ENCODE measurements at regions not wholly inside any gene's neighbourhood (a gene's known extent, or its start where the extent isn't known, plus 50 kb on each side); places are given as distances from the start of the nearest gene placed in this dataset.

DNA sequence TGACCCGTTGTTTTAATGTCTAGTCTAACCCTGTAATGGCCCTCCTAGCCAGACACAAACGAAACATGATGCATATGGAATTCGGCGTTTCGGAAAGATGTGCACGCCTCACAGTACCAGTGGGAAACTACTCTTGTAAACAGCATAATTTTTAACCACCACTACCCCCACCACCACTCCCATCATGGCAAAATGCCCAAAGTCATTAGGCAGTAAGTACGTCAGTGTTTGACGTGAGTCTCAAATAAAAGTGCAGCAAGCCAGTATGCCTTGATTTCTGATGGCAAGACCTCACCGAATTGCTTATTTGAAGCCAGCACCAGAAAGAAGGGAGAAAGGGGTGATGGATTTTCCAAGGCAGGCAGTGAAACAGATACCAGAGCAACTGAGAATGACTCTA, 71.4 kb downstream of the ADRB2 start:
- no peak for DNase-seq
- no peaks in the 10 kb centered on the region for H3K4me1 ChIP-seq
- H3K36me3 ChIP-seq: no peaks in the 10 kb centered on the region
- no peak overlapping the region for H3K27ac ChIP-seq
- no peaks in the 10 kb centered on the region for H3K27me3 ChIP-seq
- intact Hi-C loops (cut with DNase I; ENCODE audit: low total_unique reads): no loop called here
- no peaks in the 10 kb centered on the region for H3K9me3 ChIP-seq
- no peak overlapping the region for H3K4me3 ChIP-seq
- TF ChIP-seq, protein P1, sequence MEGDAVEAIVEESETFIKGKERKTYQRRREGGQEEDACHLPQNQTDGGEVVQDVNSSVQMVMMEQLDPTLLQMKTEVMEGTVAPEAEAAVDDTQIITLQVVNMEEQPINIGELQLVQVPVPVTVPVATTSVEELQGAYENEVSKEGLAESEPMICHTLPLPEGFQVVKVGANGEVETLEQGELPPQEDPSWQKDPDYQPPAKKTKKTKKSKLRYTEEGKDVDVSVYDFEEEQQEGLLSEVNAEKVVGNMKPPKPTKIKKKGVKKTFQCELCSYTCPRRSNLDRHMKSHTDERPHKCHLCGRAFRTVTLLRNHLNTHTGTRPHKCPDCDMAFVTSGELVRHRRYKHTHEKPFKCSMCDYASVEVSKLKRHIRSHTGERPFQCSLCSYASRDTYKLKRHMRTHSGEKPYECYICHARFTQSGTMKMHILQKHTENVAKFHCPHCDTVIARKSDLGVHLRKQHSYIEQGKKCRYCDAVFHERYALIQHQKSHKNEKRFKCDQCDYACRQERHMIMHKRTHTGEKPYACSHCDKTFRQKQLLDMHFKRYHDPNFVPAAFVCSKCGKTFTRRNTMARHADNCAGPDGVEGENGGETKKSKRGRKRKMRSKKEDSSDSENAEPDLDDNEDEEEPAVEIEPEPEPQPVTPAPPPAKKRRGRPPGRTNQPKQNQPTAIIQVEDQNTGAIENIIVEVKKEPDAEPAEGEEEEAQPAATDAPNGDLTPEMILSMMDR (IDR thresholded peaks at IDR 0.05): no peak
- no peak for TF ChIP-seq POLR2A (IDR thresholded peaks at IDR 0.05)

DNA sequence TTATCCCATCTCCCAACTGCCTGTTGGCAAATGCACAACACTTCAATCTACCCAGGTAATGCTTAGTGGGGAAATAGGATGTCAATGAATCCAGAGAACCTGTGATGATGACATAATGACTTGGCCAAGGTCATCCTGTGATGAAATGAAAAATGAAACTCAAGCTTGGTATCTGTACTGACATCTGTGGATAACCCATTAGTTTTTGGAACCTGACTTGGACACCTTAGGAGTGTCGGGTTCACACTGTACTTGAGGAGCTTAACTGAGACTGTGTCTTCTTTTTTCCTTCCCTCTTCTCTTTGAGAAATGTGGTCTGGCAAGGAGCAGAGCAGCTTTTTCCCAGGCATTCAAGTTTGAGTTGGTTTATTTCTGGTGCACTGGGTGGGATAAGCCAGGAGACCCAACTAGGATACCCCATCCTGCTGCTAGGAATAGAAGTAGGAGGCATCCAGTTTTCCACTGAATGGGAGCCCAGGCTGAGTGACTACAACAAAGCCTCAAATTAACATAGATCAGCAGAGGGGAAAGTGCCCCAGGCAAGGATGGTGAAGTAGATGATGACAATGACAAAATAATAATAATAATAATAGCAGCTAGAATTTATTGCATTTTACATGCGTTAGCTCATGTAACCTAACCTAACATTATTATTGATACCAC, 72.1 kb downstream of the ADRB2 start:
- Histone ChIP-seq H3K9me3 (no peaks in the 10 kb centered on the region), H3K36me3 (no peaks in the 10 kb centered on the region), H3K27me3 (no peaks in the 10 kb centered on the region), H3K4me1 (no peaks in the 10 kb centered on the region), H3K4me3 (no peak overlapping the region), H3K27ac (no peak overlapping the region)
- intact Hi-C loops (cut with DNase I; ENCODE audit: low total_unique reads): no loop called here
- TF ChIP-seq, protein P1 (IDR thresholded peaks at IDR 0.05): no peak
- TF ChIP-seq POLR2A (IDR thresholded peaks at IDR 0.05): no peak
- DNase-seq: no peak

DNA sequence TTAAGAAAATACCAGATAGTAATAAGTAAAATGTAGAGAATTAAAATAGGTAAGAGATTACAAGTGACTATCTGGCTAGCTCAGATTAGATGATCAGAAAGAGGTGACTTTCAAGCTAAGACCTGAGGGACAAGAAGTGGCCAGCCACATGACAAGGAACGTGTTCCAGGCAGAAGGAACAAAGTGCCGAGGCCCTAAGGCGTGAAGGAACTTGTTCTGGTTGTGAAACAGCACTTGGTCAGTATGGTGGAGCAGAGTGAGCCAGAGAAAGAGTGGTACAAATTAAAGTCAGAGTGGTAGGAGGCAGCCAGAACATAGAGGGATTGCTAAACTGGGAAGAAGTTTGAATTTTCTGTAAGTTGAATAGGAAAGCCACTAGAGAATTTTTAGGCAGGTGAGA, 73.6 kb downstream of the ADRB2 start:
- H3K27me3 ChIP-seq: no peaks in the 10 kb centered on the region
- H3K4me1 ChIP-seq: no peaks in the 10 kb centered on the region
- H3K36me3 ChIP-seq: no peaks in the 10 kb centered on the region
- intact Hi-C loops (cut with DNase I; ENCODE audit: low total_unique reads): no loop called here
- H3K9me3 ChIP-seq: no peaks in the 10 kb centered on the region
- H3K4me3 ChIP-seq: no peak overlapping the region
- no peak overlapping the region for H3K27ac ChIP-seq
- TF ChIP-seq, protein P1 (IDR thresholded peaks at IDR 0.05): no peak
- TF ChIP-seq POLR2A (IDR thresholded peaks at IDR 0.05): no peak
- no peak for DNase-seq

DNA sequence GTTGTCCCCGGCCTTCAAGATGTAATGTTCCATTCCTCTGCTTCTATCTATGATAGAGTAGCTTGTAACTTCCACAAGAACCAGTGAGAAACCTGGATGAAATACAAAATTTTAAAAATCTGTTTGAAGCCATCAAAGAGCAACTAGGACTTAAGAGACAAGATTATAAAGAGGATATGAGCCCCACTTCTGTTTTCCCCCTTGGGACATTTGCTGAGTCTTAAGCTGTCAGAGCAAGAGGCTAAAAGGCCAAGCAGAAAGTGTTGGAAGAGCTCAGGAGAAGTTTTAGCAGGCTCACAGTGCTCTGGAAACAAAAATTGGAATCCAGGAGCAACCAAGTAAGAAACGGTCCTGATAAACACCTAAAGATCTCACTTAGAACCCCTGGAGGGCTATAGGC, 76.1 kb downstream of the ADRB2 start:
- Histone ChIP-seq H3K9me3 (no peaks in the 10 kb centered on the region), H3K4me3 (no peak overlapping the region), H3K27ac (no peak overlapping the region), H3K36me3 (no peaks in the 10 kb centered on the region), H3K27me3 (no peaks in the 10 kb centered on the region), H3K4me1 (no peaks in the 10 kb centered on the region)
- intact Hi-C loops (cut with DNase I; ENCODE audit: low total_unique reads): no loop called here
- no peak for TF ChIP-seq POLR2A (IDR thresholded peaks at IDR 0.05)
- TF ChIP-seq, protein P1 (IDR thresholded peaks at IDR 0.05): no peak
- DNase-seq: no peak

DNA sequence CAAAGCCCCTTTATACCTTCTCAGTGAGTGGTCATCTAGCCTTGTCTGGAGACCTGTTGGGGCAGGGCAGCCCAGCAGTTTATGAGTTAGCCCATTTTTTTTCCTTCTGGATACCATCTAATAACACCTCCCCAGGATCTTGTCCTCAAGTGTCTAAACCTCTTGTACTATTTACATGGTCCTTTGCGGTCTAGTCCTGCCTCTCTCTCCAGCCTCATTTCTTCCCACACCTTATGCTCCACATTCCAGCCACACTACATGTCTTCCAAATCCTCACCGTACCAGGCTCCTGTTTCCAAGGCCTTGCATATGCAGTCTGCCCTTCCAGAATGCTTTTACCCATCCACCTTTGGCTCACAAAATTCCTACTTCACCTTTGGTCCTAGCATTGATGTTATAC, 77.2 kb downstream of the ADRB2 start:
- no peak for DNase-seq
- Histone ChIP-seq H3K4me1 (no peaks in the 10 kb centered on the region), H3K27me3 (no peaks in the 10 kb centered on the region), H3K4me3 (no peak overlapping the region), H3K9me3 (no peaks in the 10 kb centered on the region), H3K27ac (no peak overlapping the region), H3K36me3 (no peaks in the 10 kb centered on the region)
- intact Hi-C loops (cut with DNase I; ENCODE audit: low total_unique reads): no loop called here
- no peak for TF ChIP-seq POLR2A (IDR thresholded peaks at IDR 0.05)
- TF ChIP-seq, protein P1 (IDR thresholded peaks at IDR 0.05): no peak
